ENCODE measurements at regions not wholly inside any gene's neighbourhood (a gene's known extent, or its start where the extent isn't known, plus 50 kb on each side); places are given as distances from the start of the nearest gene placed in this dataset.

- Histone ChIP-seq H3K27me3 (ENCODE audit: control insufficient read depth in 1 of 2, insufficient read depth in 1 of 2, low read length in 2 of 2) (no peaks in the 10 kb centered on the region), H2BK5ac (ENCODE audit: low read depth, low read length, poor library complexity, severe bottlenecking) (peak overlapping the region; percentile 94), H3K9me3 (ENCODE audit: control insufficient read depth, low read length) (no peaks in the 10 kb centered on the region), H2BK120ac (ENCODE audit: low read depth, low read length) (no peak overlapping the region), H3K36me3 (ENCODE audit: control insufficient read depth in 1 of 2, insufficient read depth in 2 of 2, low read depth in 1 of 2, low read length in 2 of 2) (no peaks in the 10 kb centered on the region), H3K9ac (ENCODE audit: low read length) (no peak overlapping the region), H4K8ac (ENCODE audit: low read length) (no peak overlapping the region), H3K4me1 (ENCODE audit: control insufficient read depth, insufficient read depth, low read depth, low read length) (no peaks in the 10 kb centered on the region), H4K91ac (ENCODE audit: low read length) (no peak overlapping the region), H2BK12ac (ENCODE audit: low read length in 2 of 2) (no peak overlapping the region), H3K4me2 (ENCODE audit: low read length, poor library complexity, severe bottlenecking) (peak overlapping the region; percentile 90), H3K27ac (ENCODE audit: low read length, poor library complexity, severe bottlenecking) (peak overlapping the region; percentile 99), H2AK5ac (ENCODE audit: low read length, severe bottlenecking) (peak overlapping the region; percentile 92), H3K14ac (ENCODE audit: low read length in 2 of 2) (no peak overlapping the region), H3K79me1 (replicated peaks; ENCODE audit: low read length, poor library complexity, severe bottlenecking) (no peaks in the 10 kb centered on the region), H3K4ac (ENCODE audit: low read depth in 1 of 2, low read length in 2 of 2) (no peak overlapping the region), H3K23ac (ENCODE audit: low read length in 2 of 2) (no peak overlapping the region), H3K4me3 (ENCODE audit: insufficient read depth in 1 of 2, low read depth in 1 of 2, low read length in 2 of 2) (no peak overlapping the region), H3K18ac (ENCODE audit: low read depth in 1 of 2, low read length in 2 of 2) (no peak overlapping the region), H2BK15ac (ENCODE audit: low read depth, poor library complexity, severe bottlenecking) (no peak overlapping the region), H2AFZ (ENCODE audit: low read depth, low read length) (no peak overlapping the region)
- 81% methylated on average over 3 of the region's 3 CpGs for WGBS
- no peak for DNase-seq
These were observed 596.4 kb downstream of the PCDH18 start for GRCh38 chr4:136935871-136936270.

- Histone ChIP-seq H3K27ac (ENCODE audit: low read length, poor library complexity, severe bottlenecking) (peak overlapping the region; percentile 99), H2BK15ac (ENCODE audit: low read depth, poor library complexity, severe bottlenecking) (no peak overlapping the region), H3K14ac (ENCODE audit: low read length in 2 of 2) (no peak overlapping the region), H2BK5ac (ENCODE audit: low read depth, low read length, poor library complexity, severe bottlenecking) (peak overlapping the region; percentile 94), H3K4ac (ENCODE audit: low read depth in 1 of 2, low read length in 2 of 2) (no peak overlapping the region), H3K9ac (ENCODE audit: low read length) (no peak overlapping the region), H2BK12ac (ENCODE audit: low read length in 2 of 2) (no peak overlapping the region), H2BK120ac (ENCODE audit: low read depth, low read length) (no peak overlapping the region), H4K8ac (ENCODE audit: low read length) (no peak overlapping the region), H3K23ac (ENCODE audit: low read length in 2 of 2) (no peak overlapping the region), H3K79me1 (replicated peaks; ENCODE audit: low read length, poor library complexity, severe bottlenecking) (no peaks in the 10 kb centered on the region), H3K4me1 (ENCODE audit: control insufficient read depth, insufficient read depth, low read depth, low read length) (no peaks in the 10 kb centered on the region), H4K91ac (ENCODE audit: low read length) (no peak overlapping the region), H3K36me3 (ENCODE audit: control insufficient read depth in 1 of 2, insufficient read depth in 2 of 2, low read depth in 1 of 2, low read length in 2 of 2) (no peaks in the 10 kb centered on the region), H3K4me2 (ENCODE audit: low read length, poor library complexity, severe bottlenecking) (peak overlapping the region; percentile 90), H2AK5ac (ENCODE audit: low read length, severe bottlenecking) (no peak overlapping the region), H3K9me3 (ENCODE audit: control insufficient read depth, low read length) (no peaks in the 10 kb centered on the region), H3K4me3 (ENCODE audit: insufficient read depth in 1 of 2, low read depth in 1 of 2, low read length in 2 of 2) (no peak overlapping the region), H3K18ac (ENCODE audit: low read depth in 1 of 2, low read length in 2 of 2) (no peak overlapping the region), H2AFZ (ENCODE audit: low read depth, low read length) (no peak overlapping the region), H3K27me3 (ENCODE audit: control insufficient read depth in 1 of 2, insufficient read depth in 1 of 2, low read length in 2 of 2) (no peaks in the 10 kb centered on the region)
- WGBS, result no CpG with 5 or more reads among the region's 1 CpG
- no peak for DNase-seq
These were observed 597.0 kb downstream of the PCDH18 start for GRCh38 chr4:136935305-136935704.

GRCh38 chr4:136934601-136935000 lies 597.7 kb downstream of the PCDH18 start:
- no peaks in the 10 kb centered on the region for H3K79me1 ChIP-seq (replicated peaks; ENCODE audit: low read length, poor library complexity, severe bottlenecking)
- H3K4me3 ChIP-seq (ENCODE audit: insufficient read depth in 1 of 2, low read depth in 1 of 2, low read length in 2 of 2), result no peak overlapping the region
- H2BK15ac ChIP-seq (ENCODE audit: low read depth, poor library complexity, severe bottlenecking), result no peak overlapping the region
- peak overlapping the region; percentile 88 for H3K27ac ChIP-seq (ENCODE audit: low read length, poor library complexity, severe bottlenecking)
- no peak overlapping the region for H3K18ac ChIP-seq (ENCODE audit: low read depth in 1 of 2, low read length in 2 of 2)
- H3K14ac ChIP-seq (ENCODE audit: low read length in 2 of 2), result no peak overlapping the region
- H3K27me3 ChIP-seq (ENCODE audit: control insufficient read depth in 1 of 2, insufficient read depth in 1 of 2, low read length in 2 of 2), result no peaks in the 10 kb centered on the region
- H2BK12ac ChIP-seq (ENCODE audit: low read length in 2 of 2), result no peak overlapping the region
- H4K8ac ChIP-seq (ENCODE audit: low read length), result no peak overlapping the region
- H2BK120ac ChIP-seq (ENCODE audit: low read depth, low read length), result no peak overlapping the region
- no peak for DNase-seq
- no peak overlapping the region for H4K91ac ChIP-seq (ENCODE audit: low read length)
- no peak overlapping the region for H3K4ac ChIP-seq (ENCODE audit: low read depth in 1 of 2, low read length in 2 of 2)
- H3K9ac ChIP-seq (ENCODE audit: low read length), result no peak overlapping the region
- H3K9me3 ChIP-seq (ENCODE audit: control insufficient read depth, low read length), result no peaks in the 10 kb centered on the region
- H3K36me3 ChIP-seq (ENCODE audit: control insufficient read depth in 1 of 2, insufficient read depth in 2 of 2, low read depth in 1 of 2, low read length in 2 of 2), result no peaks in the 10 kb centered on the region
- H3K4me2 ChIP-seq (ENCODE audit: low read length, poor library complexity, severe bottlenecking), result no peak overlapping the region
- WGBS, result no CpG with 5 or more reads among the region's 1 CpG
- no peak overlapping the region for H3K23ac ChIP-seq (ENCODE audit: low read length in 2 of 2)
- no peak overlapping the region for H2BK5ac ChIP-seq (ENCODE audit: low read depth, low read length, poor library complexity, severe bottlenecking)
- H2AFZ ChIP-seq (ENCODE audit: low read depth, low read length), result no peak overlapping the region
- H2AK5ac ChIP-seq (ENCODE audit: low read length, severe bottlenecking), result no peak overlapping the region
- no peaks in the 10 kb centered on the region for H3K4me1 ChIP-seq (ENCODE audit: control insufficient read depth, insufficient read depth, low read depth, low read length)

- no peak overlapping the region for H3K23ac ChIP-seq (ENCODE audit: low read length in 2 of 2)
- H3K27me3 ChIP-seq (ENCODE audit: control insufficient read depth in 1 of 2, insufficient read depth in 1 of 2, low read length in 2 of 2), result no peaks in the 10 kb centered on the region
- no peak overlapping the region for H3K27ac ChIP-seq (ENCODE audit: low read length, poor library complexity, severe bottlenecking)
- H3K14ac ChIP-seq (ENCODE audit: low read length in 2 of 2), result no peak overlapping the region
- H4K8ac ChIP-seq (ENCODE audit: low read length), result no peak overlapping the region
- no peaks in the 10 kb centered on the region for H3K79me1 ChIP-seq (replicated peaks; ENCODE audit: low read length, poor library complexity, severe bottlenecking)
- no peak overlapping the region for H3K4me2 ChIP-seq (ENCODE audit: low read length, poor library complexity, severe bottlenecking)
- H2AFZ ChIP-seq (ENCODE audit: low read depth, low read length), result no peak overlapping the region
- no peak for DNase-seq
- H2BK12ac ChIP-seq (ENCODE audit: low read length in 2 of 2), result no peak overlapping the region
- H3K4me3 ChIP-seq (ENCODE audit: insufficient read depth in 1 of 2, low read depth in 1 of 2, low read length in 2 of 2), result no peak overlapping the region
- H3K4ac ChIP-seq (ENCODE audit: low read depth in 1 of 2, low read length in 2 of 2), result no peak overlapping the region
- H3K36me3 ChIP-seq (ENCODE audit: control insufficient read depth in 1 of 2, insufficient read depth in 2 of 2, low read depth in 1 of 2, low read length in 2 of 2), result peaks cover 0 to 6% of the 10 kb centered on the region in 2 experiments
- no peak overlapping the region for H4K91ac ChIP-seq (ENCODE audit: low read length)
- WGBS, result 91% methylated on average over 1 of the region's 2 CpGs
- peaks cover 9% of the 10 kb centered on the region for H3K4me1 ChIP-seq (ENCODE audit: control insufficient read depth, insufficient read depth, low read depth, low read length)
- H3K18ac ChIP-seq (ENCODE audit: low read depth in 1 of 2, low read length in 2 of 2), result no peak overlapping the region
- peak overlapping the region; percentile 2 for H2AK5ac ChIP-seq (ENCODE audit: low read length, severe bottlenecking)
- no peaks in the 10 kb centered on the region for H3K9me3 ChIP-seq (ENCODE audit: control insufficient read depth, low read length)
- no peak overlapping the region for H2BK5ac ChIP-seq (ENCODE audit: low read depth, low read length, poor library complexity, severe bottlenecking)
- no peak overlapping the region for H2BK120ac ChIP-seq (ENCODE audit: low read depth, low read length)
- H3K9ac ChIP-seq (ENCODE audit: low read length), result no peak overlapping the region
- no peak overlapping the region for H2BK15ac ChIP-seq (ENCODE audit: low read depth, poor library complexity, severe bottlenecking)
These were observed 600.5 kb downstream of the PCDH18 start for GRCh38 chr4:136931781-136932180.
